ENCODE measurements at regions not wholly inside any gene's neighbourhood (a gene's known extent, or its start where the extent isn't known, plus 50 kb on each side); places are given as distances from the start of the nearest gene placed in this dataset.

DNA sequence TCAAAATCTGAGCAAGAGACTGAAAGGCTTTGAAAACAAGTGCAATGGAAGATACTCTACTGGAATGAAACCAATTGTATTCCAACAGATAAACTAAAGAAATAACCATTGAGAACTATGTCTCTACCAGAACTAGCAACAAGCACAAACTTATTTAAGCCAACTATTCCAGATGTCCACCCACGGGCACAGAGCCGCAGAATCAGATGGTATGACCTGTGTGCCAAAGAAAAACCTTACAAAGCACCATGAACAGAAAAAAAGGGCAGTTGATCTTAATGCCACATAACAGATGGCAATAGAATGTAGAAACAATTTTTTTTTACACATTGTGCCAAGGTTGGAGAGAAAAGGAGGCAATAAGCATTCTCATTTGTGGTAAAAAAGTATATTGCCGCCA lies 269.3 kb upstream of the ADGRL3 start:
- no TSS peak for BruUV-seq (replicated peaks)
- no peaks in the 10 kb centered on the region for H3K4me1 Mint-ChIP-seq (ENCODE audit: low read depth, unreplicated experiment)
- TF ChIP-seq, protein P1, sequence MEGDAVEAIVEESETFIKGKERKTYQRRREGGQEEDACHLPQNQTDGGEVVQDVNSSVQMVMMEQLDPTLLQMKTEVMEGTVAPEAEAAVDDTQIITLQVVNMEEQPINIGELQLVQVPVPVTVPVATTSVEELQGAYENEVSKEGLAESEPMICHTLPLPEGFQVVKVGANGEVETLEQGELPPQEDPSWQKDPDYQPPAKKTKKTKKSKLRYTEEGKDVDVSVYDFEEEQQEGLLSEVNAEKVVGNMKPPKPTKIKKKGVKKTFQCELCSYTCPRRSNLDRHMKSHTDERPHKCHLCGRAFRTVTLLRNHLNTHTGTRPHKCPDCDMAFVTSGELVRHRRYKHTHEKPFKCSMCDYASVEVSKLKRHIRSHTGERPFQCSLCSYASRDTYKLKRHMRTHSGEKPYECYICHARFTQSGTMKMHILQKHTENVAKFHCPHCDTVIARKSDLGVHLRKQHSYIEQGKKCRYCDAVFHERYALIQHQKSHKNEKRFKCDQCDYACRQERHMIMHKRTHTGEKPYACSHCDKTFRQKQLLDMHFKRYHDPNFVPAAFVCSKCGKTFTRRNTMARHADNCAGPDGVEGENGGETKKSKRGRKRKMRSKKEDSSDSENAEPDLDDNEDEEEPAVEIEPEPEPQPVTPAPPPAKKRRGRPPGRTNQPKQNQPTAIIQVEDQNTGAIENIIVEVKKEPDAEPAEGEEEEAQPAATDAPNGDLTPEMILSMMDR (IDR thresholded peaks at IDR 0.05; ENCODE audit: unreplicated experiment) = no peak
- H3K27me3 Mint-ChIP-seq (ENCODE audit: unreplicated experiment) = no peaks in the 10 kb centered on the region
- no peaks in the 10 kb centered on the region for H3K36me3 Mint-ChIP-seq (ENCODE audit: insufficient read depth, unreplicated experiment)
- CTCF ChIA-PET = no interaction called here
- H3K9me3 Mint-ChIP-seq (ENCODE audit: low read depth, unreplicated experiment) = no peaks in the 10 kb centered on the region
- no peak for DNase-seq
- no peak overlapping the region for H3K4me3 Mint-ChIP-seq (ENCODE audit: low read depth, unreplicated experiment)
- H3K27ac Mint-ChIP-seq (ENCODE audit: unreplicated experiment) = no peak overlapping the region
- intact Hi-C loops (cut with micrococcal nuclease; ENCODE audit: unreplicated experiment) = no loop called here

DNA sequence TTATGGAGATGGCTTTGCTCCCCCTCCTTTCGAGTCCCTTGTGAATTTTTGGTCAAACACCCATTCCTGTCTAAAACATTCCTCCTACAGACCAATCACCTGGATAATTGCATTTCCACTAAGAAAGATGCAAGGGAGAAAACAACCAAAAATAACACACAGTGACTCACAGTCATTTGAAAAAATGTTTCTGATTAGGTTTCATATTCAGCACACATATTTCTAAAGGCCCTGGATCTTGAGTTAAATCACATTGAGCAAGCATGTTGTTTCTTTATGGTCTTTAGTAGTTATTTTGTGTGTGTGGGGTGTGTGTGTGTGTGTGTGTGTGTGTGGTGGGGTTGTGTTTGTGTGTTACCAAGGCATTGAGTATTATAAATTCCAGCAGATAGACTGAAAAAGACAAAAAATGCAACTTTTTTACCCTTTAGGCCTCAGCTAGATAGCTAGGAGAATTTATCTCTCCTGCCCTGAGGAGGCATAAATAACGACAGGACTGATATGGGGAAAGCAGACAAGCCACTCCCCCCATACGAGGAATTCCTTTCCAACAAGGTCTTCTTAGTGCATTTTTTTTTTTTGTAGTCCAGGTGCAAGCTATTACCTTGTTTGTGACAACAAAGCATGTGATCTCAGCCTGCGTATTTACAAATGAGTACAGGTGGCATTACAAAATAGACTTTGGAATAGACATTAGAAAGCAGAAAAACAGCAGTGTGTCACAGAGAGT lies 265.4 kb upstream of the ADGRL3 start:
- no peaks in the 10 kb centered on the region for H3K9me3 Mint-ChIP-seq (ENCODE audit: low read depth, unreplicated experiment)
- H3K4me1 Mint-ChIP-seq (ENCODE audit: low read depth, unreplicated experiment) = no peaks in the 10 kb centered on the region
- DNase-seq = no peak
- H3K36me3 Mint-ChIP-seq (ENCODE audit: insufficient read depth, unreplicated experiment) = no peaks in the 10 kb centered on the region
- intact Hi-C loops (cut with micrococcal nuclease; ENCODE audit: unreplicated experiment) = no loop called here
- CTCF ChIA-PET = no interaction called here
- no peak overlapping the region for H3K4me3 Mint-ChIP-seq (ENCODE audit: low read depth, unreplicated experiment)
- no TSS peak for BruUV-seq (replicated peaks)
- no peaks in the 10 kb centered on the region for H3K27me3 Mint-ChIP-seq (ENCODE audit: unreplicated experiment)
- TF ChIP-seq, protein P1 (IDR thresholded peaks at IDR 0.05; ENCODE audit: unreplicated experiment) = no peak
- no peak overlapping the region for H3K27ac Mint-ChIP-seq (ENCODE audit: unreplicated experiment)

DNA sequence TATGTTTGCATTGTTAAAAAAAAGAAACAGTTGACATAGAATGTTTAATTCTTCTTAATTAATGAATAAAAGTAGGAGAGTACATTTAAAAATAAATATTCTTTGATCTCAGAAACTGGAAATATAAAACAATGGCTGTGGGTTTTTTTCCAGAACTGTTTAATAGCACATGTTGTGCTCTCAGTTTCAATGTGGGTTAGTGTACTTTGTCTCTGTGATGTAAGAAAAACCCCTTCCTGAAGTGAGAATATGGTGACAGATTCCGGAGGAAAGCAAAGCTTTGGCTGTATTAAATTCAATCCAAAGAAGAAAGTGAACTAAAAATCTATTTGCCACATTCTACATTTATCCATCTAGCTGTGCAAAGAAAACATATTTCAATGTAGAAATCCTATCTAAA lies 261.9 kb upstream of the ADGRL3 start:
- Mint-ChIP-seq H3K27ac (ENCODE audit: unreplicated experiment) (no peak overlapping the region), H3K27me3 (ENCODE audit: unreplicated experiment) (no peaks in the 10 kb centered on the region), H3K4me1 (ENCODE audit: low read depth, unreplicated experiment) (no peaks in the 10 kb centered on the region), H3K4me3 (ENCODE audit: low read depth, unreplicated experiment) (no peak overlapping the region), H3K9me3 (ENCODE audit: low read depth, unreplicated experiment) (peaks cover 2% of the 10 kb centered on the region), H3K36me3 (ENCODE audit: insufficient read depth, unreplicated experiment) (no peaks in the 10 kb centered on the region)
- CTCF ChIA-PET = no interaction called here
- intact Hi-C loops (cut with micrococcal nuclease; ENCODE audit: unreplicated experiment) = no loop called here
- no peak for DNase-seq
- no TSS peak for BruUV-seq (replicated peaks)
- TF ChIP-seq, protein P1 (IDR thresholded peaks at IDR 0.05; ENCODE audit: unreplicated experiment) = no peak

DNA sequence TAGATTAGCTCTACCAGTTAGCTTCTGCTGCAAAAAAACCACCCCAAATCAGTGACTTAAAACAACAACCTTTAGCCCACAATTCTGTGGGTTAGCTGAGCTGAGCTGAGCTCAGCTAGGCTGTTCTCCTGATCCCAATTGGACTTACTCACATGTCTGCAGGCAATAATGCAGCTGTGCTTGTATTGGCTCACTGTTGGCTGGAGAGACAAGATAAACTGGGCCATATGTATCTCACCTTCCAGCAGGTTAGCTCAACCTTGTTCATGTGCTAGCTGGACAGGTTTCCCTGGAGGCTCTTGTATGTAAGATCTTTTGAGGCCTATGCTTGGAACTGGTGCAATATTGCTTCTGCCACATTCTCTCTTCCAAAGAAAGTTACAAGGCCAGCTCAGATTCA lies 261.5 kb upstream of the ADGRL3 start:
- Mint-ChIP-seq H3K4me1 (ENCODE audit: low read depth, unreplicated experiment) (no peaks in the 10 kb centered on the region), H3K36me3 (ENCODE audit: insufficient read depth, unreplicated experiment) (no peaks in the 10 kb centered on the region), H3K27ac (ENCODE audit: unreplicated experiment) (no peak overlapping the region), H3K4me3 (ENCODE audit: low read depth, unreplicated experiment) (no peak overlapping the region), H3K9me3 (ENCODE audit: low read depth, unreplicated experiment) (peaks cover 2% of the 10 kb centered on the region), H3K27me3 (ENCODE audit: unreplicated experiment) (no peaks in the 10 kb centered on the region)
- DNase-seq = no peak
- BruUV-seq (replicated peaks) = no TSS peak
- TF ChIP-seq, protein P1 (IDR thresholded peaks at IDR 0.05; ENCODE audit: unreplicated experiment) = no peak
- CTCF ChIA-PET = interaction anchor here (0.6 kb wide), 1 partner anchor 401 kb away, joined by 3 read pairs; no protein-coding TSS in a partner anchor
- intact Hi-C loops (cut with micrococcal nuclease; ENCODE audit: unreplicated experiment) = loop anchor here (1.0 kb wide), 1 partner anchor 23 kb away; no protein-coding TSS in a partner anchor

All from Calu3 (cell line).